ENCODE measurements at regions not wholly inside any gene's neighbourhood (a gene's known extent, or its start where the extent isn't known, plus 50 kb on each side); places are given as distances from the start of the nearest gene placed in this dataset.

DNA sequence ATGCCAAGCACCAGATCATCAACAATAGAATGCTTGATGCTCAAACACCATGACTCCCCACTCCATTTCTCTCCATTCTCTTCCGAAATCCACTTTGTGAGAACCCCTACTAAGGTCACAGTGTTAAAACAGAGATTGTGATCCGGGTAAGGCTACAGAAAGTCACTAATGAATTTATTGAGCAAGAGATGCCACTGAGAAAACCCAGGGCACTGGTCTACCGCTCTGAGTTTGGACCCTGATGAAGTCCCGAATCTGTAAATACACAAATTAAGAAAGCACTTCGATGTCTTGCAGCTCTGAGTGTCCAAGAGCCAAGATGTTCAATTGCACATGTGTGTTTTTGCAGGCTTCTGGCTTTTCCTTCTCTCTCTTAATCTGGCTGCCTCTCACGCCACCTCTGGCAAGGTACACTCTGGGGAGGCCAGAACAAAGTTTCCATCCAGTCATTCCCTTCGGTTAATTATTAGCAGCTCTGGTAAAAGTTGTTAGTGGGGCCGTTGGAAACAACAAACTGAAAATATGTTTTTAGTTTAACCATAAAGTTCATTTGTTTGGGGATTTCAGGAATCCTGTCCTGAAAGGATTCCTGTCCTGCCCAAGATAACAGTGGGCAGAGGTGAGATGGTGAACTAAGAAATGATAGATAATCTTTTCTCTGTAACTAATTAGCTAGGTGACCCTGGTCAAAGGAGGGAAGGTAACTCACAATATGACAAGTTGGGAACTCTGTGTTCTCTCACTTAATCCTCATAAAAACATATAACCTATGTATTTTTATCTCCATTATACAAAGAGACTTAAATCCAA lies 75.4 kb downstream of the BTG1 start:
- Histone ChIP-seq H3K36me3 (no peaks in the 10 kb centered on the region), H3K27ac (peak overlapping the region in 3 of 4 donors; percentile 14 to 33 (median 28))
- DNase-seq, result peak; percentile 75

GRCh38 chr12:92068459-92068858 lies 77.2 kb downstream of the BTG1 start:
- no peak overlapping the region for H3K4me3 ChIP-seq
- no peak overlapping the region for H3K27ac ChIP-seq
- no peak for DNase-seq
- no peaks in the 10 kb centered on the region for H3K36me3 ChIP-seq
- no peaks in the 10 kb centered on the region for H3K9me3 ChIP-seq
- WGBS, 2 donors, result 25 to 69% methylated on average over 1 of the region's 1 CpG
- intact Hi-C loops (cut with DNase I), result loop anchor here (5.0 kb wide), 1 partner anchor 36 kb away; no protein-coding TSS in a partner anchor
- no peak for TF ChIP-seq POLR2A (IDR thresholded peaks at IDR 0.05)
- no peak for TF ChIP-seq POLR2AphosphoS5 (IDR thresholded peaks at IDR 0.05)
- TF ChIP-seq EP300 (IDR thresholded peaks at IDR 0.05), result no peak
- TF ChIP-seq CTCF (IDR thresholded peaks at IDR 0.05), result no peak
- H3K27me3 ChIP-seq, result no peaks in the 10 kb centered on the region
- peaks cover 0 to 34% (median 25%) of the 10 kb centered on the region in 4 donors for H3K4me1 ChIP-seq

More for the DNA sequence above, 75.4 kb downstream of the BTG1 start:
- no peak for TF ChIP-seq POLR2AphosphoS5 (IDR thresholded peaks at IDR 0.05)
- TF ChIP-seq CTCF (IDR thresholded peaks at IDR 0.05), result no peak
- no peak for TF ChIP-seq POLR2A (IDR thresholded peaks at IDR 0.05)
- TF ChIP-seq EP300 (IDR thresholded peaks at IDR 0.05), result no peak
- Histone ChIP-seq H3K4me3 (no peak overlapping the region), H3K9me3 (no peaks in the 10 kb centered on the region), H3K4me1 (peaks cover 0 to 20% (median 10%) of the 10 kb centered on the region in 4 donors), H3K27me3 (no peaks in the 10 kb centered on the region)
- intact Hi-C loops (cut with DNase I), result no loop called here
- WGBS, 2 donors, result 21 to 72% methylated on average over 8 of the region's 8 CpGs

DNA sequence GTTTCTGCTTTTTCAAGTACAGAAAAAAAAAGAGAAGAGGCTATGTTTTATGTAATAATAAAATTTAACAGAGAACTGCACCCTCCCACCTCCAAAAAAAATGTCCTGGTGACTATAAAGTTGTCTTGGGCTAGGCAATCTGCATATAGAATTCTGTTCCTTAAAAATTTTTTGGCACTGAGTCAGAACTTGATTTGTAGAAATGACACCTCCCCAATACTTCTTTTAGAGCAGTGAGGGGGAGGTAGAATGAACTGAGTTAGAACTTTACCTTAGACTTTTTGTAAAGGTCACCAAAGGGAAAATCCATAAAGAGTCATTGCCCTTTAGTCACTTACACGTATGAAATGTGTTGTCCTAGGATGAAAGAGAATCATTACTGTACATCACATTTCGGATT lies 80.0 kb downstream of the BTG1 start:
- no peaks in the 10 kb centered on the region for H3K27me3 ChIP-seq
- WGBS, 2 donors, result 48 to 60% methylated on average over 2 of the region's 2 CpGs
- TF ChIP-seq EP300 (IDR thresholded peaks at IDR 0.05) (no peak), POLR2AphosphoS5 (IDR thresholded peaks at IDR 0.05) (no peak), CTCF (IDR thresholded peaks at IDR 0.05) (no peak), POLR2A (IDR thresholded peaks at IDR 0.05) (no peak)
- H3K36me3 ChIP-seq, result no peaks in the 10 kb centered on the region
- peak overlapping the region; percentile 55 to 80 (median 69) for H3K27ac ChIP-seq
- peaks cover 0 to 48% (median 37%) of the 10 kb centered on the region in 4 donors for H3K4me1 ChIP-seq
- no peak for DNase-seq
- intact Hi-C loops (cut with DNase I), result loop anchor here (5.0 kb wide), 1 partner anchor 33 kb away; no protein-coding TSS in a partner anchor
- H3K4me3 ChIP-seq, result no peak overlapping the region
- H3K9me3 ChIP-seq, result no peaks in the 10 kb centered on the region

- Histone ChIP-seq H3K4me1 (peaks cover 0 to 49% (median 43%) of the 10 kb centered on the region in 4 donors), H3K36me3 (no peaks in the 10 kb centered on the region), H3K27ac (peak overlapping the region; percentile 55 to 80 (median 69)), H3K9me3 (no peaks in the 10 kb centered on the region), H3K4me3 (peak overlapping the region in 3 of 4 donors; percentile 17 to 28 (median 26)), H3K27me3 (no peaks in the 10 kb centered on the region)
- DNase-seq, result peak; percentile 70
- intact Hi-C loops (cut with DNase I), result loop anchor here (5.0 kb wide), 1 partner anchor 33 kb away; no protein-coding TSS in a partner anchor
- 7 to 31% methylated on average over 8 of the region's 8 CpGs for WGBS, 2 donors
- peak; percentile 40 to 76 (median 72) for TF ChIP-seq POLR2AphosphoS5 (IDR thresholded peaks at IDR 0.05)
- TF ChIP-seq POLR2A (IDR thresholded peaks at IDR 0.05), result no peak
- TF ChIP-seq CTCF (IDR thresholded peaks at IDR 0.05), result no peak
- peak in 1 of 4 donors; percentile 24 for TF ChIP-seq EP300 (IDR thresholded peaks at IDR 0.05)
These were observed 80.6 kb downstream of the BTG1 start for GRCh38 chr12:92065018-92065499.

All from sigmoid colon (tissue), 6 donors.